Activated CD8-positive, alpha-beta T cell treated with anti-CD3 and anti-CD28 coated beads, Interleukin-2, amount 10 ng/mL, durations not matched to agents 7 days and 5 days (primary cell): ENCODE measurements at regions not wholly inside any gene's neighbourhood (a gene's known extent, or its start where the extent isn't known, plus 50 kb on each side); places are given as distances from the start of the nearest gene placed in this dataset.

Experiments
- ATAC-seq: fragments of 150-1000 bp; cut with Tn5 transposase; one replicate; pipeline ENCODE4 v1.10.0; 2021; ENCODE audit warnings: moderate library complexity
- CTCF ChIA-PET: fragments of 350-600 bp; sonication (Branson Sonifier 250); formaldehyde crosslinking; loops from one replicate; lab custom pipeline; 2021; ENCODE audit warnings: antibody characterized with exemption; lab: Charles Lee
- POLR2A ChIA-PET: fragments of 350-600 bp; sonication (Branson Sonifier 250); formaldehyde crosslinking; loops from one replicate; lab custom pipeline; 2021; ENCODE audit warnings: antibody characterized with exemption; lab: Charles Lee
- DNase-seq: peaks from one replicate; pipeline ENCODE4 v3.0.0-alpha.2; 2020
- H3K27ac Mint-ChIP-seq: one replicate; pipeline ENCODE4 v1.8.0; 2021; ENCODE audit warnings: mild to moderate bottlenecking, mixed read lengths
- H3K27me3 Mint-ChIP-seq: one replicate; pipeline ENCODE4 v1.8.0; 2021; ENCODE audit warnings: low read depth, mixed read lengths
- H3K36me3 Mint-ChIP-seq: one replicate; pipeline ENCODE4 v1.8.0; 2021; ENCODE audit warnings: low read depth, mixed read lengths
- H3K4me1 Mint-ChIP-seq: one replicate; pipeline ENCODE4 v1.8.0; 2021; ENCODE audit warnings: low read depth, mixed read lengths
- H3K4me3 Mint-ChIP-seq: one replicate; pipeline ENCODE4 v1.8.0; 2021; ENCODE audit warnings: mild to moderate bottlenecking, mixed read lengths
- H3K9me3 Mint-ChIP-seq: one replicate; pipeline ENCODE4 v1.8.0; 2022; ENCODE audit warnings: mixed read lengths; ENCODE audit not compliant: insufficient read depth

- ChIA-PET CTCF (no interaction called here), POLR2A (no interaction called here)
- H3K4me3 Mint-ChIP-seq, result no peak overlapping the region
- no peaks in the 10 kb centered on the region for H3K27me3 Mint-ChIP-seq
- H3K27ac Mint-ChIP-seq, result no peak overlapping the region
- DNase-seq, result no peak
- ATAC-seq, result no peak
- H3K4me1 Mint-ChIP-seq, result no peaks in the 10 kb centered on the region
- H3K9me3 Mint-ChIP-seq, result no peaks in the 10 kb centered on the region
- H3K36me3 Mint-ChIP-seq, result no peaks in the 10 kb centered on the region
Measured at GRCh38 chr1:101723415-101723814, 273.3 kb downstream of the OLFM3 start.

- CTCF ChIA-PET, result no interaction called here
- H3K4me3 Mint-ChIP-seq, result no peak overlapping the region
Measured at GRCh38 chr1:101728029-101728428, 268.7 kb downstream of the OLFM3 start.

DNA sequence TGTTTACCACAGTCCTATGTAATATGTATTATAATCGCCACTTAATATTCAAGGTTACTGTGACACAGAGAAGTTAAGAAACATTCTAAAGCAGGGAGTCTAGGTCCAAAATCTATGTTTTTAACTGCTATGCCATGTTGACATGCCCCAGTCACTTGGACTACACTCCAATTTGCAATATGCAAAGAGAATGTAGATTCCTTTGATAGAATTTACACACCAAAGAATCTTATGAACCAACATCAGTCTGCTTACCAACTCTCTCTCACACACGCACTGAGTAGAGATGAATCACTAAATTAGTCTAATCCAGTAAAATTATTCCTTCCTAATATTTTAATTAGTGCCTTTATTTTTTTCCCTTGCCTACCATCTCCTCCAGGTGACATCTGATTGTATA is 266.2 kb downstream of the OLFM3 start:
- ChIA-PET CTCF (no interaction called here), POLR2A (no interaction called here)
- no peaks in the 10 kb centered on the region for H3K36me3 Mint-ChIP-seq
- no peaks in the 10 kb centered on the region for H3K9me3 Mint-ChIP-seq
- DNase-seq (no peak), ATAC-seq (no peak)
- H3K27ac Mint-ChIP-seq, result no peak overlapping the region
- no peak overlapping the region for H3K4me3 Mint-ChIP-seq
- no peaks in the 10 kb centered on the region for H3K4me1 Mint-ChIP-seq
- no peaks in the 10 kb centered on the region for H3K27me3 Mint-ChIP-seq

More at GRCh38 chr1:101728029-101728428, 268.7 kb downstream of the OLFM3 start:
- Mint-ChIP-seq H3K4me1 (no peaks in the 10 kb centered on the region), H3K27me3 (no peaks in the 10 kb centered on the region), H3K36me3 (no peaks in the 10 kb centered on the region), H3K27ac (no peak overlapping the region), H3K9me3 (no peaks in the 10 kb centered on the region)
- POLR2A ChIA-PET, result no interaction called here
- ATAC-seq, result no peak
- no peak for DNase-seq

- ATAC-seq (no peak), DNase-seq (no peak)
- no peaks in the 10 kb centered on the region for H3K36me3 Mint-ChIP-seq
- H3K4me1 Mint-ChIP-seq, result no peaks in the 10 kb centered on the region
- ChIA-PET POLR2A (no interaction called here), CTCF (no interaction called here)
- no peak overlapping the region for H3K4me3 Mint-ChIP-seq
- no peaks in the 10 kb centered on the region for H3K27me3 Mint-ChIP-seq
- H3K9me3 Mint-ChIP-seq, result no peaks in the 10 kb centered on the region
- no peak overlapping the region for H3K27ac Mint-ChIP-seq
Measured at GRCh38 chr1:101732261-101732660, 264.5 kb downstream of the OLFM3 start.

DNA sequence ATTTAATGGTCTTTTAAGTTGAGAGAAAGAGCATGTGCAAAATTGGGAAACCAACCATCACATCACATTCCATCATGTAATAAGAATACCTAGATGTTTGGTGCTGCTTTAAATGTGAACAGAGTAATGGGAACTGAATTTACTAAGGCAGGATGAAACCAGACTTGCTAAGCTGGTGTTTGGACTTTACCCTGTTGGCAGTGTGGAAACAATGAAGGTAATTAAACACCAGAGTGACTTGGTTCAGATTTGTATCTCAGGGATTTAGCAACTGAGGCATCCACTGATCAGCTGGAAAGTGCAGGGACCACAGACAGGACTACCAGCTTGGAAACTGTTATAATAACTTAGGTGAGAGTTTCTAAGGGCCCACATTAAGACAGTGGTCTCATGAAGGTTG is 263.4 kb downstream of the OLFM3 start:
- no peak for DNase-seq
- POLR2A ChIA-PET, result no interaction called here
- H3K9me3 Mint-ChIP-seq, result no peaks in the 10 kb centered on the region
- no peaks in the 10 kb centered on the region for H3K4me1 Mint-ChIP-seq
- no peaks in the 10 kb centered on the region for H3K27me3 Mint-ChIP-seq
- no peaks in the 10 kb centered on the region for H3K36me3 Mint-ChIP-seq
- CTCF ChIA-PET, result interaction anchor here (0.6 kb wide), 1 partner anchor 1839 kb away, joined by 3 read pairs; no protein-coding TSS in a partner anchor
- ATAC-seq, result no peak
- H3K27ac Mint-ChIP-seq, result no peak overlapping the region
- no peak overlapping the region for H3K4me3 Mint-ChIP-seq

DNA sequence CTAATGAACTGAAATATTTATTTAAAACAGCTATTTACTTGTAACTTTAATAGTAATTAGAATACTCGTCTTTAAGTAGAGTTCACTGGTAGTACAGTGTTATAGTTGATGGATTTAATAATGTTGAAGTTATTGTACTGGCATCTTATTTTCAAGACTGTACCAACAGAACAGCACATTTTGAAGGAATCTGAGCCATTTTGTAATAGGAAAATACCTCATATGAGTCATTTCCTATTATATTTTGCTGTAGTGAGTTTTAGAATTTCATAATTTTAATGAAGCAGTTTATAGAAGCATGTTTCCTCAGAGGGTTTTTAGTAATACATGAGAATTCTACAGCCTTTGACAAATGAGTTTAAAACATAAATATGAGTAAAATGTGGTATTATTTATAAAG is 258.3 kb downstream of the OLFM3 start:
- Mint-ChIP-seq H3K4me1 (no peaks in the 10 kb centered on the region), H3K36me3 (no peaks in the 10 kb centered on the region), H3K27me3 (no peaks in the 10 kb centered on the region), H3K27ac (no peak overlapping the region), H3K9me3 (no peaks in the 10 kb centered on the region), H3K4me3 (no peak overlapping the region)
- DNase-seq (no peak), ATAC-seq (no peak)
- ChIA-PET CTCF (no interaction called here), POLR2A (no interaction called here)

- ATAC-seq, result no peak
- Mint-ChIP-seq H3K27me3 (no peaks in the 10 kb centered on the region), H3K9me3 (no peaks in the 10 kb centered on the region), H3K4me3 (no peak overlapping the region), H3K27ac (no peak overlapping the region), H3K4me1 (no peaks in the 10 kb centered on the region), H3K36me3 (no peaks in the 10 kb centered on the region)
- POLR2A ChIA-PET, result no interaction called here
- DNase-seq, result no peak
- CTCF ChIA-PET, result no interaction called here
Measured at GRCh38 chr1:101739146-101739545, 257.6 kb downstream of the OLFM3 start.

DNA sequence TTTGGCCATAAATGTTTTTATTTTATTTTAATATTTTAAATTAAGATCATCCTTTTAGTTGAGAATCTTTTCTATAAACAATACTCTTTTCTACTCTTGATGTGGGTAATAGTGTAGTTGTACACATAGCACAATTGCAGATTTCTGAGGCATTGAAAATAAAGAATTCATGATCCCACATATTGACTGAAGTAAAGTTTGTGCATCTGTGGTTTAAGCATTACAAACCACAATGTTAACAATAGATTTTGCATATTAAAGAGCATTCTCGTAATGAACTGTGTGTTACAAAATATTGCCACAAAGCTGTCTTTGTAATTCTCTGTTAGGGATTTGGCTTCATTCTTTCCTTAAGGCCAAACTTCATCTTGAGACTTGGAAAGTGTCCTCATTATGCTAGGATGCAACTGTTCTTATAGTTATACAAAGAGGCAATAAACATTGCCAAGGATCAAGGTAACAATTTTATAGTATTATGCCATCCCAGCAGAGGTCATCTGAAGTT is 256.8 kb downstream of the OLFM3 start:
- CTCF ChIA-PET, result no interaction called here

GRCh38 chr1:101741910-101742309 is 254.8 kb downstream of the OLFM3 start:
- no peak overlapping the region for H3K4me3 Mint-ChIP-seq
- no peak for ATAC-seq
- POLR2A ChIA-PET, result no interaction called here
- H3K36me3 Mint-ChIP-seq, result no peaks in the 10 kb centered on the region
- no peak for DNase-seq
- CTCF ChIA-PET, result no interaction called here
- H3K27me3 Mint-ChIP-seq, result no peaks in the 10 kb centered on the region
- no peaks in the 10 kb centered on the region for H3K4me1 Mint-ChIP-seq
- H3K9me3 Mint-ChIP-seq, result no peaks in the 10 kb centered on the region
- no peak overlapping the region for H3K27ac Mint-ChIP-seq

More for the DNA sequence above, 256.8 kb downstream of the OLFM3 start:
- Mint-ChIP-seq H3K4me1 (no peaks in the 10 kb centered on the region), H3K36me3 (no peaks in the 10 kb centered on the region), H3K27ac (no peak overlapping the region), H3K27me3 (no peaks in the 10 kb centered on the region), H3K4me3 (no peak overlapping the region), H3K9me3 (no peaks in the 10 kb centered on the region)
- DNase-seq (no peak), ATAC-seq (no peak)
- POLR2A ChIA-PET, result no interaction called here

DNA sequence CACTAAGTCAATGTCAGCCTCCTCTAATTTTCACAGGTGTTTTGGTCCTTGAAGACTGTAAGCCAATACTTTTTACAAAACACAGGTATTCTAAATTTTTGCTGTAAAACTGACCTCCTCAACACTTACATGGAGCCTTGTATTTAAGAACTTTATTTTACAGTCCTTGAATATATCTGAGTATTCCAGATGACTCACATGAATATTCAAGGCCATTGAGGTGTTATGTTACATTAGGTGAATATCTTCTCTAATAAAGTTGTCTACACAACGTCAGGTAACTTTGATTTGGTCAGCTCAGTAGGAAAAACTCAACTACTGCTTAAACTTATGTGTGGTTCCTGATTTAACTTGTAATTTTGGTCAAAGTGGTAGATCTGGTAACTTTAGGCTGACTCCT is 254.2 kb downstream of the OLFM3 start:
- Mint-ChIP-seq H3K4me3 (no peak overlapping the region), H3K9me3 (no peaks in the 10 kb centered on the region), H3K27ac (no peak overlapping the region), H3K4me1 (no peaks in the 10 kb centered on the region), H3K36me3 (no peaks in the 10 kb centered on the region), H3K27me3 (no peaks in the 10 kb centered on the region)
- ATAC-seq (no peak), DNase-seq (no peak)
- POLR2A ChIA-PET, result no interaction called here
- CTCF ChIA-PET, result no interaction called here

- no peak for DNase-seq
- CTCF ChIA-PET, result no interaction called here
- Mint-ChIP-seq H3K9me3 (no peaks in the 10 kb centered on the region), H3K36me3 (no peaks in the 10 kb centered on the region), H3K27me3 (no peaks in the 10 kb centered on the region), H3K27ac (no peak overlapping the region), H3K4me1 (no peaks in the 10 kb centered on the region), H3K4me3 (no peak overlapping the region)
- POLR2A ChIA-PET, result no interaction called here
- no peak for ATAC-seq
Measured at GRCh38 chr1:101745551-101746270, 251.0 kb downstream of the OLFM3 start.

GRCh38 chr1:101748077-101748476 is 248.6 kb downstream of the OLFM3 start:
- Mint-ChIP-seq H3K36me3 (no peaks in the 10 kb centered on the region), H3K4me1 (no peaks in the 10 kb centered on the region), H3K4me3 (no peak overlapping the region), H3K27ac (no peak overlapping the region), H3K27me3 (no peaks in the 10 kb centered on the region), H3K9me3 (no peaks in the 10 kb centered on the region)
- ChIA-PET POLR2A (no interaction called here), CTCF (no interaction called here)
- DNase-seq (no peak), ATAC-seq (no peak)
